IMR-90 (cell line): ENCODE measurements at regions not wholly inside any gene's neighbourhood (a gene's known extent, or its start where the extent isn't known, plus 50 kb on each side); places are given as distances from the start of the nearest gene placed in this dataset.

ENCODE experiments used
- ATAC-seq: fragments of 200-7000 bp; cut with Tn5 transposase; 2 replicates; pipeline ENCODE4 v1.9.1; 2020; ENCODE audit warnings: low read depth, mild to moderate bottlenecking, moderate library complexity
- BruUV-seq: library from RNA; stranded (reverse); fragments of 400-500 nt; replicated peaks from 2 replicates; lab custom pipeline; 2021; lab: Mats Ljungman, UMichigan
- CTCF ChIA-PET: fragments of 300-600 bp; formaldehyde crosslinking; extraction: SDS; loops from one replicate; lab custom pipeline; 2021; ENCODE audit warnings: antibody characterized with exemption; lab: Yijun Ruan, JAX
- POLR2A ChIA-PET: fragments of 300-600 bp; sonication (Branson Sonifier 250); formaldehyde crosslinking; loops from one replicate; lab custom pipeline; 2022; ENCODE audit warnings: antibody characterized with exemption; ENCODE audit not compliant: unreplicated experiment; lab: Charles Lee
- DNase-seq: peaks from one replicate; pipeline ENCODE4 v3.0.0; 2013
- H2AFZ ChIP-seq: replicated peaks from 2 replicates; pipeline ENCODE3; 2013; ENCODE audit warnings: low read length, mild to moderate bottlenecking; ENCODE audit not compliant: poor library complexity
- H2AK5ac ChIP-seq: 2 replicates; pipeline ENCODE4 v1.6.1; 2013; ENCODE audit warnings: low read depth, low read length, inconsistent platforms
- H2AK9ac ChIP-seq: replicated peaks from 2 replicates; pipeline ENCODE3; 2013; ENCODE audit warnings: mild to moderate bottlenecking, low read depth, low read length, moderate library complexity; ENCODE audit not compliant: poor library complexity
- H2BK120ac ChIP-seq: 2 replicates; pipeline ENCODE4 v1.6.1; 2013; ENCODE audit warnings: low read depth, low read length, inconsistent platforms
- H2BK15ac ChIP-seq: 3 replicates; pipeline ENCODE4 v1.6.1; 2013; ENCODE audit warnings: low read depth, low read length, inconsistent platforms
- H2BK20ac ChIP-seq: 2 replicates; pipeline ENCODE4 v1.6.1; 2013; ENCODE audit warnings: low read depth, mild to moderate bottlenecking, inconsistent platforms, low read length, moderate library complexity
- H2BK5ac ChIP-seq: 2 replicates; pipeline ENCODE4 v1.6.1; 2013; ENCODE audit warnings: mild to moderate bottlenecking, low read depth, low read length, inconsistent platforms; ENCODE audit not compliant: poor library complexity, severe bottlenecking
- H3K14ac ChIP-seq: replicated peaks from 2 replicates; pipeline ENCODE4 v1.6.1; 2013; ENCODE audit warnings: low read depth, low read length, inconsistent platforms
- H3K18ac ChIP-seq: 2 replicates; pipeline ENCODE4 v1.6.1; 2013; ENCODE audit warnings: low read depth, low read length, control low read depth
- H3K23ac ChIP-seq: 2 replicates; pipeline ENCODE4 v1.6.1; 2013; ENCODE audit warnings: low read depth, low read length, inconsistent platforms
- H3K27ac ChIP-seq: 2 replicates; pipeline ENCODE4 v1.5.1; 2013; ENCODE audit warnings: mild to moderate bottlenecking, control low read depth, low read length; ENCODE audit not compliant: insufficient read depth
- H3K27me3 ChIP-seq: 2 replicates; pipeline ENCODE4 v1.6.1; 2013; ENCODE audit warnings: low read length; ENCODE audit not compliant: control insufficient read depth, insufficient read depth
- H3K36me3 ChIP-seq: 2 replicates; pipeline ENCODE4 v1.6.1; 2013; ENCODE audit warnings: low read length, mixed read lengths; ENCODE audit not compliant: control insufficient read depth, insufficient read depth
- H3K4ac ChIP-seq: 2 replicates; pipeline ENCODE4 v1.6.1; 2013; ENCODE audit warnings: low read depth, low read length, inconsistent platforms
- H3K4me1 ChIP-seq: 2 replicates; pipeline ENCODE4 v1.6.1; 2013; ENCODE audit warnings: low read length, mixed read lengths; ENCODE audit not compliant: control insufficient read depth, insufficient read depth
- H3K4me2 ChIP-seq: 2 replicates; pipeline ENCODE4 v1.6.1; 2013; ENCODE audit warnings: low read depth, mild to moderate bottlenecking, control low read depth, low read length, moderate library complexity
- H3K4me3 ChIP-seq: 2 replicates; pipeline ENCODE4 v1.5.1; 2013; ENCODE audit warnings: low read depth, mild to moderate bottlenecking, control low read depth, low read length, moderate library complexity; ENCODE audit not compliant: insufficient read depth
- H3K56ac ChIP-seq: 2 replicates; pipeline ENCODE4 v1.6.1; 2013; ENCODE audit warnings: low read length, inconsistent platforms; ENCODE audit not compliant: insufficient read depth; ENCODE audit errors: extremely low read depth
- H3K79me1 ChIP-seq, 2 experiments: 2 replicates each; pipeline ENCODE4 v1.6.1; 2013; ENCODE audit warnings: low read length in 2 of 2, inconsistent platforms in 1 of 2, low read depth in 1 of 2
- H3K9ac ChIP-seq: 2 replicates; pipeline ENCODE4 v1.6.1; 2013; ENCODE audit warnings: low read depth, low read length, control low read depth
- H3K9me1 ChIP-seq: 2 replicates; pipeline ENCODE4 v1.6.1; 2013; ENCODE audit warnings: low read length, inconsistent platforms; ENCODE audit not compliant: insufficient read depth
- H3K9me3 ChIP-seq: 2 replicates; pipeline ENCODE4 v1.6.1; 2013; ENCODE audit warnings: low read length; ENCODE audit not compliant: control insufficient read depth, insufficient read depth
- H4K20me1 ChIP-seq: 2 replicates; pipeline ENCODE4 v1.6.1; 2013; ENCODE audit warnings: low read length, inconsistent platforms; ENCODE audit not compliant: insufficient read depth
- H4K5ac ChIP-seq: 2 replicates; pipeline ENCODE4 v1.6.1; 2013; ENCODE audit warnings: mild to moderate bottlenecking, low read depth, low read length, control low read depth
- H4K8ac ChIP-seq, 2 experiments: 2 replicates each; pipeline ENCODE4 v1.6.1; 2013; ENCODE audit warnings: low read depth in 2 of 2, low read length in 2 of 2, control low read depth in 1 of 2, inconsistent platforms in 1 of 2
- H4K91ac ChIP-seq: 2 replicates; pipeline ENCODE4 v1.6.1; 2013; ENCODE audit warnings: low read depth, low read length, inconsistent platforms; ENCODE audit not compliant: insufficient read depth
- CTCF ChIP-seq: conservative IDR thresholded peaks from 2 replicates; pipeline ENCODE4 v1.5.1; 2012; ENCODE audit warnings: mild to moderate bottlenecking, low read depth, low read length, improper control_type of control experiment
- WGBS, 2 experiments: methylation state at CpG; one replicate each; pipeline versions ENCODE4 v1.1.5 to v1.1.7; 2013; ENCODE audit warnings: missing lambda C conversion rate in 2 of 2; ENCODE audit not compliant: insufficient read length in 1 of 2; ENCODE audit errors: extremely low coverage in 2 of 2; 5-methylcytosine and 5-hydroxymethylcytosine counted together
- dilution Hi-C: fragments of 300-500 bp; cut with HindIII; formaldehyde crosslinking; loops from one replicate; pipeline ENCODE4 v1.14.3; 2018; ENCODE audit warnings: low sequenced_read_pairs; ENCODE audit not compliant: unreplicated experiment
- in situ Hi-C: fragments of 300-500 bp; cut with MboI; formaldehyde crosslinking; loops from 3 replicates; pipeline ENCODE4 v1.14.3; 2019; ENCODE audit warnings: low sequenced_read_pairs, inconsistent platforms, mixed read lengths
- intact Hi-C: fragments of 100-400 bp; cut with micrococcal nuclease; formaldehyde crosslinking; loops from 2 replicates; pipeline ENCODE4 v1.10.0; 2022
- TF ChIP-seq, protein P1 (sequence below): fragments of 150-350 bp; IDR thresholded peaks from 2 replicates; pipeline ENCODE4 v1.6.1; 2017; ENCODE audit warnings: mild to moderate bottlenecking, antibody characterized with exemption, low read length, low read depth

GRCh38 chr9:26687421-26687820 is 205.2 kb downstream of the CAAP1 start:
- ChIA-PET CTCF (no interaction called here), POLR2A (no interaction called here)
- Histone ChIP-seq H4K5ac (no peak overlapping the region), H4K20me1 (no peaks in the 10 kb centered on the region), H3K4me1 (no peaks in the 10 kb centered on the region), H3K4me2 (no peak overlapping the region), H3K79me1 (no peaks in the 10 kb centered on the region), H3K27ac (no peak overlapping the region), H4K8ac (no peak overlapping the region), H2BK120ac (no peak overlapping the region), H3K56ac (no peak overlapping the region), H2BK5ac (no peak overlapping the region), H3K9me1 (no peaks in the 10 kb centered on the region), H2AK5ac (no peak overlapping the region), H3K27me3 (no peaks in the 10 kb centered on the region), H2AK9ac (no peak overlapping the region), H3K18ac (no peak overlapping the region), H3K9ac (no peak overlapping the region), H3K14ac (no peak overlapping the region), H2AFZ (no peak overlapping the region), H2BK20ac (no peak overlapping the region), H4K91ac (no peak overlapping the region), H3K36me3 (no peaks in the 10 kb centered on the region), H3K4me3 (no peak overlapping the region), H3K9me3 (no peaks in the 10 kb centered on the region), H3K4ac (no peak overlapping the region), H2BK15ac (no peak overlapping the region), H3K23ac (no peak overlapping the region)
- no CpG with 5 or more reads among the region's 2 CpGs for WGBS, 2 experiments
- BruUV-seq = no TSS peak
- dilution Hi-C loops = no loop called here
- TF ChIP-seq, protein P1, sequence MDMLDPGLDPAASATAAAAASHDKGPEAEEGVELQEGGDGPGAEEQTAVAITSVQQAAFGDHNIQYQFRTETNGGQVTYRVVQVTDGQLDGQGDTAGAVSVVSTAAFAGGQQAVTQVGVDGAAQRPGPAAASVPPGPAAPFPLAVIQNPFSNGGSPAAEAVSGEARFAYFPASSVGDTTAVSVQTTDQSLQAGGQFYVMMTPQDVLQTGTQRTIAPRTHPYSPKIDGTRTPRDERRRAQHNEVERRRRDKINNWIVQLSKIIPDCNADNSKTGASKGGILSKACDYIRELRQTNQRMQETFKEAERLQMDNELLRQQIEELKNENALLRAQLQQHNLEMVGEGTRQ = no peak
- TF ChIP-seq CTCF = no peak
- in situ Hi-C loops = no loop called here
- intact Hi-C loops = no loop called here
- no peak for DNase-seq
- no peak for ATAC-seq
